ENCODE measurements at regions not wholly inside any gene's neighbourhood (a gene's known extent, or its start where the extent isn't known, plus 50 kb on each side); places are given as distances from the start of the nearest gene placed in this dataset.

DNA sequence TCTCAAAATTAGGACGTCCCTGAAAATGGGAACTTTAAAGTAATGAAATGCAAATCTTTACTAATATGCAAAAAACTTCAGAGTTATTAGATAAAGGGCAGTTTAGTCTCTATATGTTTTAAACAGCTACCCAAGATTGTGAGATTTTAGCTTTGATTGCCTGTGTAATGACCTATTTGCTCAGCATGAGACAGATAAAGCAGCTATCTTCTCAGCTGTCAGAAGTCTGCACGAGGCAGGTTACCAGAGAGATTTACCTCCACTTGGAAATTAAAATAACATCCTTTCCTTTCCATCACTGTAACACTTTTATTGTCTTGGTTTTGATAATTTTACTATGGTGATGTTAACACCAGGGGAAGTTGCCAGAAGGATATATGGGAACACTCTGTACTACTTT is 436.6 kb upstream of the OPRM1 start:
- H3K27me3 ChIP-seq (ENCODE audit: control insufficient read depth, extremely low read depth, insufficient read depth, low read length): no peaks in the 10 kb centered on the region
- H3K79me2 ChIP-seq (ENCODE audit: control insufficient read depth, insufficient read depth, low read length): no peaks in the 10 kb centered on the region
- TF ChIP-seq EZH2 (IDR thresholded peaks at IDR 0.05; ENCODE audit: low read length): no peak
- TF ChIP-seq, protein P1, sequence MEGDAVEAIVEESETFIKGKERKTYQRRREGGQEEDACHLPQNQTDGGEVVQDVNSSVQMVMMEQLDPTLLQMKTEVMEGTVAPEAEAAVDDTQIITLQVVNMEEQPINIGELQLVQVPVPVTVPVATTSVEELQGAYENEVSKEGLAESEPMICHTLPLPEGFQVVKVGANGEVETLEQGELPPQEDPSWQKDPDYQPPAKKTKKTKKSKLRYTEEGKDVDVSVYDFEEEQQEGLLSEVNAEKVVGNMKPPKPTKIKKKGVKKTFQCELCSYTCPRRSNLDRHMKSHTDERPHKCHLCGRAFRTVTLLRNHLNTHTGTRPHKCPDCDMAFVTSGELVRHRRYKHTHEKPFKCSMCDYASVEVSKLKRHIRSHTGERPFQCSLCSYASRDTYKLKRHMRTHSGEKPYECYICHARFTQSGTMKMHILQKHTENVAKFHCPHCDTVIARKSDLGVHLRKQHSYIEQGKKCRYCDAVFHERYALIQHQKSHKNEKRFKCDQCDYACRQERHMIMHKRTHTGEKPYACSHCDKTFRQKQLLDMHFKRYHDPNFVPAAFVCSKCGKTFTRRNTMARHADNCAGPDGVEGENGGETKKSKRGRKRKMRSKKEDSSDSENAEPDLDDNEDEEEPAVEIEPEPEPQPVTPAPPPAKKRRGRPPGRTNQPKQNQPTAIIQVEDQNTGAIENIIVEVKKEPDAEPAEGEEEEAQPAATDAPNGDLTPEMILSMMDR (optimal IDR thresholded peaks at IDR 0.05 in 1 of 3, IDR thresholded peaks at IDR 0.05 in 1 of 3, conservative IDR thresholded peaks at IDR 0.05 in 1 of 3; ENCODE audit: extremely low read depth in 1 of 3, insufficient read depth in 2 of 3, low read length in 3 of 3): no peak
- H3K4me3 ChIP-seq (ENCODE audit: control insufficient read depth in 2 of 3, extremely low read depth in 1 of 3, insufficient read depth in 2 of 3, low read depth in 1 of 3, low read length in 3 of 3): no peak overlapping the region
- DNase-seq (ENCODE audit: low read depth, low spot score) (no peak), FAIRE-seq (no peak)
- H4K20me1 ChIP-seq (ENCODE audit: control insufficient read depth, extremely low read depth, insufficient read depth, low read length): no peaks in the 10 kb centered on the region
- no peak overlapping the region for H2AFZ ChIP-seq (ENCODE audit: control insufficient read depth, low read length)
- dilution Hi-C loops (cut with MboI; ENCODE audit: extremely low pct_ligation_motif_present, low sequenced_read_pairs): no loop called here
- H3K4me2 ChIP-seq (ENCODE audit: control insufficient read depth, extremely low read depth, insufficient read depth, low read depth, low read length): no peak overlapping the region
- H3K36me3 ChIP-seq (ENCODE audit: control insufficient read depth in 2 of 2, extremely low read depth in 1 of 2, insufficient read depth in 2 of 2, low read length in 2 of 2): no peaks in the 10 kb centered on the region
- H3K27ac ChIP-seq (ENCODE audit: control insufficient read depth, insufficient read depth, low read length): no peak overlapping the region
- no peaks in the 10 kb centered on the region for H3K9me1 ChIP-seq (ENCODE audit: control insufficient read depth, extremely low read depth, insufficient read depth, low read length)
- no peaks in the 10 kb centered on the region for H3K4me1 ChIP-seq (ENCODE audit: control insufficient read depth, extremely low read depth, insufficient read depth, low read length)
- H3K9me3 ChIP-seq (ENCODE audit: control insufficient read depth, low read depth, low read length): no peaks in the 10 kb centered on the region
- no peak overlapping the region for H3K9ac ChIP-seq (ENCODE audit: control insufficient read depth, extremely low read depth, insufficient read depth, low read length)

DNA sequence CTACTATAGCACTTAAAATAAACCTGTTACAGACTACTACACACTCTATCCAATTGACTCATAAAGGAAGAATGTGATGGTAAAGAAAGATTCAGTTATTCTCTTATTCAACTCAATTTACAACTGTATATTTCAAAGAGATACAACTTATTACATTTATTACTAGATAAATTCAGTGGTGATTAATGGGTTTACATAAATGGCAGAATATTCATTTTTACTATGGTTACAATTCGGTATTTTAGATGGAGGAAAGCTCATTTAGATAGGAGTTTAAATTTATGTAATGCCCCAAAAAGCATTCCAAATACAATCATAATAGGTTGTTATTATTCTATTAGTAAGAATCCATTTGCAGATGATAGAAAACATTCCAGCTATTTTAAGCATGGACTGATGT is 439.1 kb upstream of the OPRM1 start:
- dilution Hi-C loops (cut with MboI; ENCODE audit: extremely low pct_ligation_motif_present, low sequenced_read_pairs): no loop called here
- Histone ChIP-seq H3K4me3 (ENCODE audit: control insufficient read depth in 2 of 3, extremely low read depth in 1 of 3, insufficient read depth in 2 of 3, low read depth in 1 of 3, low read length in 3 of 3) (no peak overlapping the region), H3K27me3 (ENCODE audit: control insufficient read depth, extremely low read depth, insufficient read depth, low read length) (no peaks in the 10 kb centered on the region), H3K9me1 (ENCODE audit: control insufficient read depth, extremely low read depth, insufficient read depth, low read length) (no peaks in the 10 kb centered on the region), H3K4me1 (ENCODE audit: control insufficient read depth, extremely low read depth, insufficient read depth, low read length) (no peaks in the 10 kb centered on the region), H3K27ac (ENCODE audit: control insufficient read depth, insufficient read depth, low read length) (no peak overlapping the region), H2AFZ (ENCODE audit: control insufficient read depth, low read length) (no peak overlapping the region), H3K79me2 (ENCODE audit: control insufficient read depth, insufficient read depth, low read length) (no peaks in the 10 kb centered on the region), H4K20me1 (ENCODE audit: control insufficient read depth, extremely low read depth, insufficient read depth, low read length) (no peaks in the 10 kb centered on the region), H3K9ac (ENCODE audit: control insufficient read depth, extremely low read depth, insufficient read depth, low read length) (no peak overlapping the region), H3K4me2 (ENCODE audit: control insufficient read depth, extremely low read depth, insufficient read depth, low read depth, low read length) (no peak overlapping the region), H3K9me3 (ENCODE audit: control insufficient read depth, low read depth, low read length) (no peaks in the 10 kb centered on the region), H3K36me3 (ENCODE audit: control insufficient read depth in 2 of 2, extremely low read depth in 1 of 2, insufficient read depth in 2 of 2, low read length in 2 of 2) (no peaks in the 10 kb centered on the region)
- DNase-seq (ENCODE audit: low read depth, low spot score) (no peak), FAIRE-seq (no peak)
- TF ChIP-seq, protein P1 (optimal IDR thresholded peaks at IDR 0.05 in 1 of 3, IDR thresholded peaks at IDR 0.05 in 1 of 3, conservative IDR thresholded peaks at IDR 0.05 in 1 of 3; ENCODE audit: extremely low read depth in 1 of 3, insufficient read depth in 2 of 3, low read length in 3 of 3): no peak

Measured in keratinocyte (primary cell).